HG03108 (cell line): ENCODE measurements at regions not wholly inside any gene's neighbourhood (a gene's known extent, or its start where the extent isn't known, plus 50 kb on each side); places are given as distances from the start of the nearest gene placed in this dataset.
"Not testable (repeated sequence)": the region's sequence is repeated elsewhere in the genome, so short reads cannot be mapped to it uniquely, and the experiment has no call there.

Source experiments
- ATAC-seq: cut with Tn5 transposase; IDR thresholded peaks from one replicate; pipeline ENCODE4 v1.9.1; 2021; ENCODE audit warnings: moderate library complexity; ENCODE audit not compliant: unreplicated experiment

DNA sequence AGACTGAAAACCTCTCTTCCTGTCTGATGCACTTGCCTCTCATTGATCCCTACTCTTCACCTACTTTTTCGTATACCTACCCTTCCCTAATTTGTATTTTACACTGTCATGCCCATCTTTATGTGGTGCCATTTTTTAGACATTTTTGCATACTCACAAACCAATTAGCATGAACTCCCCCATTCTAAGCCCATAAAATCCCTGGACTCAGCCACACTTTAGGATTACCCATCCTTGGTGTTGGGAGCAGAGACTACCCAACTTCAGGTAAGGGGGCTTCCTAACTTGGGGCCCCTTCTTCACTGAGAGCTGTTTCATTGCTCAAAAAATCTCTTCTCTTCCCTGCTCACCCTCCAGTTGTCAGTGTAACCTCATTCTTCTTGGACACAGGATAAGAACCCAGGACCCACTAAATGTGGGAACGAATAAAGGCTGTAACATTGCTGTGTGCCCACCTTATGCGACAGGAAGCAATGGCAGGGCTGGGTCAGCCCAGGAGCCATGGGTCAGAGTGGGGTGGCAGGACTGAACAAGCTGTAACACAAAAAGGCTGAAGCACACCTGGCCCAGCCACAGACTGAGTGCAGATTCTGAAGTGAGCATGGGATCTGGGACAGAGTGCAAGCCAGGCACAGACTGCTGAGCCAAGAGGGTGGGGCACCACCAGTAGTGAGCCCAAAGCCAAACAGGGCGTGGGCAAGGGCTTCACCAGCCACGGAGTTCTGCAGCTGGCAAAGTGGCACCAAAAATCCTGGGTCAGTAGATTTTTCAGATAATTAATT lies 789.1 kb upstream of the HS3ST5 start:
- ATAC-seq, result no peak

DNA sequence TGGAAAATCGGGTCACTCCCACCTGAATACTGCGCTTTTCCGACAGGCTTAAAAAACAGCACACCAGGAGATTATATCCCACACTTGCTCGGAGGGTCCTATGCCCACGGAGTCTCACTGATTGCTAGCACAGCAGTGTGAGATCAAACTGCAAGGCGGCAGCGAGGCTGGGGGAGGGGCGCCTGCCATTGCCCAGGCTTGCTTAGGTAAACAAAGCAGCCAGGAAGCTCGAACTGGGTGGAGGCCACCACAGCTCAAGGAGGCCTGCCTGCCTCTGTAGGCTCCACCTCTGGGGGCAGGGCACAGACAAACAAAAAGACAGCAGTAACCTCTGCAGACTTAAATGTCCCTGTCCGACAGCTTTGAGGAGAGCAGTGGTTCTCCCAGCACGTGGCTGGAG lies 778.7 kb upstream of the HS3ST5 start:
- ATAC-seq, result not testable (repeated sequence)

DNA sequence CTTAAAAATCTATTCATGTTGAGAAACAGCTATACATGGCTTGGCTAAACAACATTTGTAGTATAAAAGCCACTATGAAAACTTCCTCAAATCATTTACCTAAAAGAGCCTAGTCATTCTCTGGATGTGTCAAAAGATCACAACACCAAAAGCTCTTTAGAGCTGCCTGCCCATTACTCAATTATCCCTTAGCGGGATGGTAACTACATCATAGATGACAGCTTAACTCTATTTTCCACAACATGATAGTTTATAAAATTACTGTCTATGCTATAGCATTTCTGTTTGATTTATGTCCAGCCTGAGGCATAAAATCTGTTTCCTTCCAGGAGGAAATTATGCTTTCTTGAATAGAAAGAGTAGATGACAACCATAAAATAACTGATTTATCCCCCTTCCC lies 777.6 kb upstream of the HS3ST5 start:
- no peak for ATAC-seq

DNA sequence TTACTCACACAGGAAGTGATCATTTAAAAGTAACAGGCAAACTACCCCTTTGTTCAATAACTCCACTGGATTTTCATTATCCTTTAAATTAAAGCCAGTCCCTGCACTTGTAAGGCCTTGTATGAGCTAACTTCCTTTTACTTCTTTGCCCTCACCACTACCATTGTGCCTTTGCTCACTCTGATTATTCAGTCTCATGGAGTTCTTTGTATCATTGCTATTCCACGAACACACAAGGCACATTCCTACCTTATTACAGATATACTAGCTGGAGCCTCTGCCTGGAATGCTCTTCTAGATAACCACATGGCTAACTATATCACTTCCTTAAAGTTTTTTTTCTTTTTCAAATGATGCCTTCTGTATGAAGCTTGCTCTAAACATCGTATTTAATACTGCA lies 748.6 kb upstream of the HS3ST5 start:
- ATAC-seq, result no peak

DNA sequence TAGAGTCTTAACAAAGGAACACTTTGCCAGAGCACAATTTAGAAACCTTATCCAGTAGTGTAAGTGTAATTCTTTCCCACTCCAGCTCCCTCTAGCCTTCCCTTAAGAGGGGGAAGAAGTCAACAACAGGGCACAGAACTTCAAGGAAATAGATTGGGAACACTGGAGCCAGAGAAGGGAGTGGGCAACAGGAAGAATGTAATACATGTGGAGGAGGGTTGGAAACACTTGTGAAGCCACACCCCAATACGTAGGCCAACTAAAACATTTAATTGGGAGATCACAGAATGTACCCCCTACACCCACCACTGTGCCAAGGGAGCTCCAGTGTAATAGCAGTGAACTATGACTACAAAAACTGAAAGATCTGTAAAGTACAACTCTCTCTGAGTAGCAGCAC lies 735.7 kb upstream of the HS3ST5 start:
- no peak for ATAC-seq

DNA sequence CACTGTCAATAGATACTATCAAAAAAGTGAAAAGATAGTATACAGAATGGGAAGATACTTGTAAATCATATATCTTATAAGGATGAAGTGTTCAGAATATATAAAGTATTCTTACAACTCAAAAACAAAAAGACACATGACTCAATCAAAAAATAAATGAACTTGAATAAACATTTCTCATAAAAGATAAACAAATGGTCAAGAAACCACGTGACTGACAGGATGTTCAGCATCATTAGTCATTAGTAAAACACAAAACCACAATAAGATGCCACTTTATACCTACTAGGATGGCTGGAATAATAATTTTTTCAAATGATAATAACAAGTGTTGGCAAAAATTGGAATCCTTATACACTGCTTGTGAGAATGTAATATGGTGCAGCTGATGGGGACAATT lies 729.1 kb upstream of the HS3ST5 start:
- ATAC-seq, result no peak

DNA sequence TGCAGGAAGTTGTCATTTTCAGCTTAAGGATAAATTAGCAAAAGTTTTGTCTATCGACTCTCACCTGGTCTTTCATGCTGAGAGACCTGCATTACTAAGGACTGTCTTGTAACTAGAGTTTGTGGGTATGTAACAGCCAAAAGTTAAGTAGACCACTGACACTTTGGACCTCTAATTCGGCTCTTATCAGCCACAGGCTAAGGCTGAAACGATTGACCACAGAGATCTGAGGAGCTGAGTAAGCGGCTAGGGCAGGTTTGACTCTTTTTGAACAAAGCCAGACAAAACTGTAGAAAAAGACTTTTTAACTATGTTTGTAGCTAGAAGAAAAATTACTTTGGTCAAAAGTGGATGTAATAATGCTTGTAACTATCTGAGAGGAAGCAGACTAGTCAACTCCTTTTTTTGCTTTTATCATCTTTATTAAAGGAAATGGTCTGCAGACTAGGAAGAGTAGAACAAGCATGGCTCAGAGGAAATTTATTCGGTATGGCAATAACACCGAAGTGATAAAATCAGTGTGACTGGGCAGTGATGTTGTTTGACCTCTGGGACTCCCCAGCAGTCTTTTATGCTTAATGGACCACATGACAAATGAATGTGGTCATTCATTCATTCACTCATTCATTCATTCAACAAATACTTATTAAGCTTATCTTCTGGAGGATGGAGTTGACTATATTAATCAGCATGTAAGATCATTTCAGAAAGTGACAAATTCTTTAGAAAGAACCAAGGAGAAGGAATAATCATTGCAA lies 725.0 kb upstream of the HS3ST5 start:
- no peak for ATAC-seq

DNA sequence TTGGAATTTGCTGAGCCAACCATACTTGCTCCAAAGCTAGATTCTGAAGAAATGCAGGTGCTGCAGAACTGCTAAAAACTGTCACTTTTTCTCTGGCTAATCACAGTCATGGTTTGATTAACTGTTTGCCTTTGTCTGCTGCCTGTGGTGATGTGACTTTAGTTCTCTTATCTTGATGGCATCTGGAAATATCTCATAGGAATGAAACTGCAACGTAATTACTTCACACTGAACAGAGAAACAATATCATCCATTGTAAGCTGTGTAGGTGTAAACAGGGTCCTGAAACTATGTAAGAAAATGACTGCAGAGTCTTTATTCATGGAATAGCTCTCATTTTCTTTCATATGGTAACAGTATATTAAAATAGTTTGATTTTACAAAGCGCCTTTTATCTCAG lies 721.9 kb upstream of the HS3ST5 start:
- no peak for ATAC-seq

DNA sequence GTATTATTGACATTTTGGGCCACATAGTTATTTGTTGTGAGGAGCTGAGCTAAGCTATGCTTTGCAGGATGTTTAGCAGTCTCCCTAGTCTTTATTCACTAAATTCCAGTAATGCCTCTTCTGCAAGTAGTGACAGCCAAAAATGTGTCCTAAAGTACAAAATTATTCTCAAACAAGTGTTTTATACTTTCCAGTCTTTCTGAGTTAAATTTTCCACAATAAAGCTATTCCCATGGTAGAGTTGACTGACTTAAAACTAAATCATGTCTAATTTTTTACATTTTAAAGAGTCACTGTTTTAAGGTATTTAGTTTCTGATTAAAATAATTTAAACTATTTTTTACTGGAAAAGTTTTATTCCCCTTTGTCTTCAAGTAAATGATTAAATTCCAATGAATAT lies 717.8 kb upstream of the HS3ST5 start:
- no peak for ATAC-seq

DNA sequence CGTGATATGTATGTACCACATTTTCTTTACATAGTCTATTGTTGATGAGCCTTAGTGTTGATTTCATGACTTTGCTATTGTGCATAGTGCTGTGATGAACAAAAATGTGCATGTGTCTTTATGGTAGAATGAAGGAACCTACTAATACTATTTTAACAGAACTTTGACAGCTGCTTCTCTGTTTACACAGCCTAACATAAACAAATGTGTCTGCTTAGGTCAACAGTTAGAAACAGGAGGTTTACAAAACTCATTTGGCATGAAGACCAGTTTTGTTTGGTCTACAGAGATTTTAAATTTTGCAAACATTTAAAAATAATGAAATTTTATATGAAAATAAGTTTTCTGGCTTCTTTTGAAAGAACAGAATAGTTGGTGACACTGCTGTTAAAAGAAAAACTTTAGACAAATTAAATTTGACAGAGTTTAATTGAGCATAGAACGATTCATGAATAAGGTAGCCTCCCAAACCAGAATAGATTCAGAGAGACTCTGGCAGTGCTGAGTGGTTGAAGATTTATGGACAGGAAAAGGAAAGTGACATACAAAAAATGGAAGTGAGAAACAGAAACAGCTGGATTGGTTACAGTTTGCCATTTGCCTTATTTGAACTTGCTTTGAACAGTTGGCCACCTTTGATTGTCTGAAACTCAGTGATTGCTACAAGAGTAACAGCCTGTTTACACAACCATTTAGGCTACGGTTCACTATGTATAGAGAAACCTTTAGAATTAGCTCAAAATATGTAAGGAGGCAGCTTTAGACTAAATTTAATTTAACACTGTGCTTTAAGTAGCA lies 715.8 kb upstream of the HS3ST5 start:
- no peak for ATAC-seq

DNA sequence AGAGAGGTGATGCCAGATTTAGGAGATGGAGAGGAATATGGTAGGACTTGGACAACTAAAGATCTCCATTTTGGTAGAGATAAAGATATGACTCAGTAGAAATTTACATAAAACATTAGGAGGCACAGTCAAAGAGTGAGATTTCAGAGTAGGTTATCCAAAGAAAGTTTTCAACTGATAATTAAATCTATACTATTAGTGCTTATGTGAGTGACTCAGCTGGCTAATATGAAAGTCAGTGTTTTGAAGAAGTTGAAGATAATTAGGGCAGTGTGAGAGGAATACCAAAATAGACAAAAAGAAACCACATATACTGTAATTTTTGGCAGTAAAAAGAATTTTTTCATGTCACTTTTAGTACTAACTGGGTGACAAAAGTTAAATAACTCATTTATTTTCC lies 712.8 kb upstream of the HS3ST5 start:
- no peak for ATAC-seq

DNA sequence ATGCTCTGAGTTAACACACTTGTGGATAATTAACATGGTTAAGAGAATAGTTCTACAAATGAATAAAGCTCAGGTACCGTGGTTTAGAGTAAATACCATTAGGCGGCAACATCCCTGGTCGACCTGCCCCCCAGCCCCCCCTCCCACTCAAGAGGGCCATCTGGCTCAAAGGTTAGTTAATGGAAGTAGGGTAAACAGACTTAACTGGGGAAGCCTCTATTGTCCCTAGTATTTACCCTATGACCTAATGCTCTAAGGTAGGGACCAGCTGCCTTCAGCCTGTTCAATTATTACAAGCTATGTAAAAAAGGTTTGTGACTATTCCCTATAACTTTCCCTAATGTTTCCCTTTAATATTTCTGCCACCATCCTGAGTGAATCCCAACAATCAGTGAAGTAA lies 711.4 kb upstream of the HS3ST5 start:
- ATAC-seq, result not testable (repeated sequence)

DNA sequence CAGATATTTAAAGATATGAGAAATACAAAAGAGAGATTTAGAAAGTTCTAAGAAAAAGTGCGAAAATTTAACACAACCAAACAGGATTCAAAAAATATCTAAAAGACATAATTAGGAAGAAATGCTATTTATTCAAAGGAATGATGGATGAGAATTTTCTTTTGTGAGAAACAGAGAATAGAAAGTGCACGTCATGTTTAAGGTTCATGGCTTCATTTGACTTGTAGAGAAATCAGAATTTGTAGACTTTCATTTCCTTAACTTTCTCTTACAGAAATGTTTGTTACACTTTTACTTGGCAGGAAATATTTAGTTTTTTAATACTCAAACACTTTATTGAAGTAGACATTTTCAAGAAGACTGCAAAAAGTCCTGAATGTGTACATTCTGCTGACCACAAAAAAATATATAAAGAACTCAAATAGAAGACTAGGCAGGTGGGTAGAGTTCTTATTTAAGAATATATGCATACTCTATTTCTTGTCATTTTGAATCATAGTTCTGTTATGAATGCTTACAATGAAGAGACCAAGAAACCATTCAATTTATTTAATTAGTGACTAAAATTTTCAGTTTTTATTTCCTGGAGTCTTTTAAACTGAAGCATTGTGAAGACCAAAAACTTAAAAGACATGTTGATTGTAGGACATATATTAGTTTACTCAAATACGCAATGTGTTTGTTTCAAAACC lies 710.5 kb upstream of the HS3ST5 start:
- ATAC-seq, result no peak

DNA sequence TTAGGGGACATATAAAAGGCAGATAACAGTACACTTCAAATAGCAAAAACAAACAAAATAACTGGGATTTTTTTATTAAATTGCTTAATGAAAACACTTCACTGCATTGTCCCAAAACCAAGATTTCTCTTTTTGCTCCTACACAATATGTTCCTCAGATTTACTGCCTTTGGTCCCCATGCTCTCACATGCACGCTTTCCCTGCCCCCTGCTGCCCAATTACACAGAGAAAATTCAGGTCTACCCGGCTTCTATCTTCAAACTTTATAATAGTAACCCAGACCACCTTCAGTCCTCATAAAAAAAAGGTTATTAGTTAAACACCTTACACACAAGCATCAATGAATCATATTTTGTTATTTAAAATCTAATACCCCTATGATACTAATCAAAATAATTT lies 673.8 kb upstream of the HS3ST5 start:
- ATAC-seq, result no peak

DNA sequence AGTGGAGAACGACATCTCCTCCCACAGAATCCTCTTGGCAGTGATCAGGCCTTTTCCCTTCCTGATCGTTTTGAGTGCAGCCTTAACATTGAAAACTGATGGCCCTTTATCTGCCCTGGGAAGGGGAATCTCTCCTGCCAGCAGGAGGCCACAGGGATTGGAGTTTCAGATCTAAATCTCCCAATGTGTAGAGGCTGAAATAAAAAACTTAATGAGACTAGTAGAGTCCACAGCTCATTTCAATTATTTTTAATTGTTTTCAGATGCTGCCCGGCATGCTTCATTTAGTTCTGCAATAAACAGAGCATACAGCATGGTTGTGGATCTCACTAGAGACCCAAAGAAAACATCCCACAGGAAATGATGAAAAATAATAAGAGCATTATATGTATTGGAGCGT lies 662.2 kb upstream of the HS3ST5 start:
- ATAC-seq, result no peak

DNA sequence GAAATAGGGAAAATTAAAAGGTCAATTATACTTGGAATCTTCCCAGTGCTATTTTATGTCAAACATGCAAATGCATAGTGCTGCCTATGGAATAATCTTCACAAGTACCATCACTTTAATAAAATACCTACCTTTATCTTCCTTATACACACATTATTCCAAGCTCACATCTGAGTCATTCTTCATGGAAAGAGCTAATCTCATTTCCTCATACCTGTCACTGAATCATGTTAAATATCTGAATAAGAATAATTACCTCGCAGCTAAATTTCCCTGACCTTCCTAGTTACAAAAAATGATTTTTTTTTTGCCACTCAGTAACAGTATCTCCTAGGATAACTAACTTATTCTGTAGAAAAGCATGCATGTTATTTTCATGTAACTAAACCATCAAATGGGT lies 661.4 kb upstream of the HS3ST5 start:
- ATAC-seq, result no peak

DNA sequence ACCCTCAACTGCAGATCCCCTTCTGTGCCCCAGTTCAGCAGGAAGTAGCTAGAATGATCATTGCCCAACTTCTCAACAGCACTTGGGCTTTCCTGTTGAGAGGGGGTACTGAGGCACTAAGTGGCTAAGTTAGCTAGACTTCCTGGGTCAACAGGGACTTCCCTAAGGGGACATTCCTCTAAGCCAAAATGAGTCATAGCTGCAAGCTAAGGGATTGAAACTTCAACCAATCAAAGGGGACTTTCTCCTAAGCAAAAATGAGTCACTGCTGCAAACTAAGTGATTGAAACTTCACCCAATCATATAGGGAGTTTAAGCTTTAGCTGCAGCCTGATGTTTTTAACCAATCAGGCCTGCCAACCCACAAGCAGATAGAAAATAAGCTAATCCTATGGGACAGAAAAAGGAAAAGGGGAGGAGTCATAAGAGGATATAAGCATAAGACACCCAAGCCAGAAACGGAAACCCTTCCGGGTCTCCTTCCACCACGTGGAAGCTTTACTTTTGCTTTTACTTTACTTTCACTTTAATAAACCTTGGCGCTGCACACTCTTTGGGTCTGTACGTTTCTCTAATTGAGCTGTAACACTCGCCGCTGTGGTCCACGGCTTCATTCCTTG lies 659.0 kb upstream of the HS3ST5 start:
- no peak for ATAC-seq

DNA sequence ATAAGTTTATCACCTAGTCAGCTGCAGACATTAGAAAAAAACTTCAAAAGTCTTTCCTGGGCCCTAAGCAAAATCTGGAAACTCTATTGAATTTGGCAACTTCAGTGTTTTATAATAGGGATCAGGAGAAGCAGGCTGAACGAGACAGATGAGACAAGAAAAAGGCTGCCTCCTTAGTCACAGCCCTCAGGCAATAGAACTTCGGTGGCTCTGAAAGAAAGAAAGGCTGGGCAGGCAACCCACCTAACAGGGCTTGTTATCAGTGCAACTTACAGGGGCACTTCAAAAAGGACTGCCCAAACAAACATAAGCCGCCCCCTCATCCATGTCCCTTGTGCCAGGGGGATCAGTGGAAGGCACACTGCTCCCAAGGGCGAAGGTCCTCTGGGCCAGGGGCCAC lies 657.9 kb upstream of the HS3ST5 start:
- no peak for ATAC-seq

DNA sequence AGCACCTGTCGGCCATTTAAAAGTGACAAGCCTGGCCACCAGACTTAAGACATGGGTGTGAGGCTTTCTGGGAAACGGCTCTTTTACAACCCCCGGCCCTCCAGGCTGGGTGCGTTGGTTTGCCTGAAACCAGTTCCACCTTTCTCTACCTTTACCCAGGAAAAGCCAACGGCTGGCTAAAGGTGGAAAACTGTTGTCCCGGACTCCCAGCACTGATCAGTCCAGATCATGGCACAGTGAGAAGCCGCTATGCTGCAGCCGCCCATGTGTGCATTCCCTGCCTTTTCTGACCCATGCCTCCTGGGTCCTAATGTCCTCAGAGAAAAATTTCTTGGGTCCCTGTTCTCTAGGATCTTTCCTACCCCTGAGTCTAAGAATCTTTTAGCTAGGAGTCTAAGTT lies 655.7 kb upstream of the HS3ST5 start:
- no peak for ATAC-seq

DNA sequence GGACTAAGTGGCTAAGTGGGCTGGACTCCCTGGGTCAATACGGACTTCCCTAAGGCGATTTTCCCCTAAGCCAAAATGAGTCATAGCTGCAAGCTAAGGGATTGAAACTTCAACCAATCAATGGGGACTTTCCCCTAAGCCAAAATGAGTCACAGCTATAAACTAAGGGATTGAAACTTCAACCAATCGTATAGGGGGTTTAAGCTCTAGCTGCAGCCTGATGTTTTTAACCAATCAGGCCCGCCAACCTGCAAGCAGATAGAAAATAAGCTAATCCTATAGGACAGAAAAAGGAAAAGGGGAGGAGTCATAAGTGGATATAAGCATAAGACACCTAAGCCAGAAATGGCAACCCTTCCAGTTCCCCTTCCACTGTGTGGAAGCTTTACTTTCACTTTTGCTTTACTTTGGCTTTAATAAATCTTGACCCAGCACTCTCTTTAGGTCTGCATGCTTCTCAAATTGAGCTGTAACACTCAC lies 655.0 kb upstream of the HS3ST5 start:
- no peak for ATAC-seq

DNA sequence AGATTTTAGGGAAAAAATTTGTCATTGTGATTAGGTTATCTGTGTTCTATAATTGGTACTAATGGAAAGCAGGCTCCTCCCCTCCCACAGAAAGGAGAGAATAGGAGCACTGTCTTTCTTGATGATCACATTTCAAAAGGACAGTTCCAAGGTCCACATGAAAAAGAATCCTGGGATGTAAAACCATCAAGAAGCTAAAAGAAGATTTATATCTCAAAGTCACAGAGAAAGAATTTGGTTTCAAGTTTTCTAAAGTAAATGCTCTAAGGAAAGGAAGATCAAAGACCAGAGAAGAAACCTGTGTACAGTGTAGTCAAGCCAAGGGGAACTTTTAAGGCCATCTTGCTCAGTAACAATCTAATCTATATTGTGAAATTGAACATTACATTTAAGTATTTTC lies 652.7 kb upstream of the HS3ST5 start:
- ATAC-seq, result no peak
